WTC11 (cell line): ENCODE measurements at regions not wholly inside any gene's neighbourhood (a gene's known extent, or its start where the extent isn't known, plus 50 kb on each side); places are given as distances from the start of the nearest gene placed in this dataset.

ENCODE experiments used
- ATAC-seq: fragments of 200-7000 bp; cut with Tn5 transposase; 2 replicates; pipeline ENCODE4 v1.10.0; 2021; ENCODE audit warnings: mild to moderate bottlenecking, moderate library complexity
- CTCF ChIA-PET: fragments of 300-600 bp; sonication (Branson Sonifier 250); formaldehyde crosslinking; loops from one replicate; lab custom pipeline; 2021; ENCODE audit warnings: antibody characterized with exemption; lab: Charles Lee
- POLR2A ChIA-PET: fragments of 350-600 bp; sonication (Branson Sonifier 250); formaldehyde crosslinking; loops from one replicate; lab custom pipeline; 2021; ENCODE audit warnings: antibody characterized with exemption; lab: Charles Lee
- DNase-seq: peaks from one replicate; pipeline ENCODE4 v3.0.0; 2021; ENCODE audit warnings: low spot score
- H3K27ac Mint-ChIP-seq: 2 replicates; pipeline ENCODE4 v1.8.0; 2021; ENCODE audit warnings: mixed read lengths
- H3K27me3 Mint-ChIP-seq: 2 replicates; pipeline ENCODE4 v1.8.0; 2021; ENCODE audit warnings: low read depth, mild to moderate bottlenecking, moderate library complexity, mixed read lengths
- H3K36me3 Mint-ChIP-seq: 2 replicates; pipeline ENCODE4 v1.8.0; 2021; ENCODE audit warnings: mixed read lengths
- H3K4me1 Mint-ChIP-seq: 2 replicates; pipeline ENCODE4 v1.8.0; 2022; ENCODE audit warnings: mixed read lengths
- H3K4me3 Mint-ChIP-seq: 2 replicates; pipeline ENCODE4 v1.8.0; 2021; ENCODE audit warnings: mild to moderate bottlenecking, moderate library complexity, mixed read lengths
- H3K9me3 Mint-ChIP-seq: 2 replicates; pipeline ENCODE4 v1.8.0; 2021; ENCODE audit warnings: mixed read lengths
- ATF1 ChIP-seq: sonication (generic); formaldehyde crosslinking; IDR thresholded peaks from 2 replicates; pipeline ENCODE4 v1.8.1; 2023; ENCODE audit warnings: mild to moderate bottlenecking, moderate library complexity, missing genetic modification reagents
- CREM ChIP-seq: sonication (generic); formaldehyde crosslinking; IDR thresholded peaks from 2 replicates; pipeline ENCODE4 v1.8.1; 2022; ENCODE audit warnings: mild to moderate bottlenecking, missing genetic modification reagents, moderate library complexity
- FOXK1 ChIP-seq: sonication (generic); formaldehyde crosslinking; IDR thresholded peaks from 2 replicates; pipeline ENCODE4 v1.8.0; 2022; ENCODE audit warnings: mild to moderate bottlenecking, moderate library complexity, missing genetic modification reagents
- GTF2I ChIP-seq: fragments of 250-450 bp; sonication (Bioruptor Pico); conservative IDR thresholded peaks from 2 replicates; pipeline ENCODE4 v1.4.0; 2021; ENCODE audit warnings: mild to moderate bottlenecking
- IRF2 ChIP-seq: sonication (generic); formaldehyde crosslinking; IDR thresholded peaks from 2 replicates; pipeline ENCODE4 v1.8.0; 2022; ENCODE audit warnings: low read depth, missing genetic modification reagents, borderline replicate concordance
- NR2C2 ChIP-seq: sonication (generic); formaldehyde crosslinking; IDR thresholded peaks from 2 replicates; pipeline ENCODE4 v1.8.0; 2022; ENCODE audit warnings: mild to moderate bottlenecking, missing genetic modification reagents
- NR3C1 ChIP-seq: sonication (generic); formaldehyde crosslinking; conservative IDR thresholded peaks from 2 replicates; pipeline ENCODE4 v1.8.1; 2023; ENCODE audit warnings: low read depth, mild to moderate bottlenecking, missing genetic modification reagents
- SOX15 ChIP-seq: fragments of 250-450 bp; sonication (Bioruptor Pico); IDR thresholded peaks from 2 replicates; pipeline ENCODE4 v1.9.0; 2021; ENCODE audit warnings: mild to moderate bottlenecking
- SP1 ChIP-seq: sonication (generic); formaldehyde crosslinking; conservative IDR thresholded peaks from 2 replicates; pipeline ENCODE4 v1.8.1; 2022; ENCODE audit warnings: missing genetic modification reagents
- TEAD1 ChIP-seq: sonication (generic); formaldehyde crosslinking; IDR thresholded peaks from 2 replicates; pipeline ENCODE4 v1.8.0; 2022; ENCODE audit warnings: mild to moderate bottlenecking, missing genetic modification reagents
- ZNF219 ChIP-seq: sonication (generic); formaldehyde crosslinking; IDR thresholded peaks from 2 replicates; pipeline ENCODE4 v1.8.0; 2023; ENCODE audit warnings: missing genetic modification reagents, mild to moderate bottlenecking, borderline replicate concordance
- TF ChIP-seq, protein P1 (sequence below): fragments of 250-450 bp; sonication (Bioruptor Pico); IDR thresholded peaks from 2 replicates; pipeline ENCODE4 v1.9.0; 2021; ENCODE audit warnings: mild to moderate bottlenecking
- TF ChIP-seq, protein P2 (sequence below): sonication (generic); formaldehyde crosslinking; IDR thresholded peaks from 2 replicates; pipeline ENCODE4 v1.8.0; 2022; ENCODE audit warnings: mild to moderate bottlenecking, missing genetic modification reagents
- TF ChIP-seq, protein P3 (sequence below): sonication (generic); formaldehyde crosslinking; IDR thresholded peaks from 2 replicates; pipeline ENCODE4 v1.8.1; 2023; ENCODE audit warnings: mild to moderate bottlenecking, missing genetic modification reagents, moderate library complexity
- TF ChIP-seq, protein P4 (sequence below): fragments of 250-450 bp; sonication (Bioruptor Pico); IDR thresholded peaks from 2 replicates; pipeline ENCODE4 v1.9.0; 2021; ENCODE audit warnings: moderate library complexity, mild to moderate bottlenecking, inconsistent platforms, borderline replicate concordance
- TF ChIP-seq, protein P5 (sequence below): sonication (generic); formaldehyde crosslinking; IDR thresholded peaks from 2 replicates; pipeline ENCODE4 v1.8.1; 2022; ENCODE audit warnings: mild to moderate bottlenecking, moderate library complexity, missing genetic modification reagents
- TF ChIP-seq, protein P6 (sequence below): sonication (generic); formaldehyde crosslinking; IDR thresholded peaks from 2 replicates; pipeline ENCODE4 v1.8.0; 2022; ENCODE audit warnings: mild to moderate bottlenecking, missing genetic modification reagents
- TF ChIP-seq, protein P7 (sequence below): sonication (generic); formaldehyde crosslinking; IDR thresholded peaks from 2 replicates; pipeline ENCODE4 v1.8.1; 2022; ENCODE audit warnings: low read depth, mild to moderate bottlenecking, moderate library complexity, missing genetic modification reagents, borderline replicate concordance

DNA sequence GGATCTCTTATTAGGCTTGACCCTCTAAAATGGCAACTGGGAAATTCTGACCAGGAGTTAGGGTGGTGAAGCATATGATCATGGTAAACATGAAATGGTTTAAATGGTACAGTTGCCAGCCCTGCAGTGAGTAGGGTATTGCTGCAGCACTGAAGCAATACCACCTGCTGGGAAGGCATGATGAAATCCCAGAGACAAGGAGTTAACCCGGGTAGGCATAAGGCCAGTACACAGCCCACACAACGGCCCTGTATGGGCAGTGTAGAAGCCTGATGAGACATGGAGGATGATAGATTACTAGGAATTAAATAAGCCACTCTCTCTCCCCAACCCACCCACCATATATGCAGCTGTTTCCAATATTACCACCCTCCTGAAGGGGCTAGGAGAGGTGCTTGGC is 197.4 kb upstream of the MOCS1 start (continued):
- TF ChIP-seq, protein P1, sequence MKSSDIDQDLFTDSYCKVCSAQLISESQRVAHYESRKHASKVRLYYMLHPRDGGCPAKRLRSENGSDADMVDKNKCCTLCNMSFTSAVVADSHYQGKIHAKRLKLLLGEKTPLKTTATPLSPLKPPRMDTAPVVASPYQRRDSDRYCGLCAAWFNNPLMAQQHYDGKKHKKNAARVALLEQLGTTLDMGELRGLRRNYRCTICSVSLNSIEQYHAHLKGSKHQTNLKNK: no peak
- TF ChIP-seq, protein P2, sequence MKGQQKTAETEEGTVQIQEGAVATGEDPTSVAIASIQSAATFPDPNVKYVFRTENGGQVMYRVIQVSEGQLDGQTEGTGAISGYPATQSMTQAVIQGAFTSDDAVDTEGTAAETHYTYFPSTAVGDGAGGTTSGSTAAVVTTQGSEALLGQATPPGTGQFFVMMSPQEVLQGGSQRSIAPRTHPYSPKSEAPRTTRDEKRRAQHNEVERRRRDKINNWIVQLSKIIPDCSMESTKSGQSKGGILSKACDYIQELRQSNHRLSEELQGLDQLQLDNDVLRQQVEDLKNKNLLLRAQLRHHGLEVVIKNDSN (CRISPR knock-in tag): no peak
- TF ChIP-seq, protein P3, sequence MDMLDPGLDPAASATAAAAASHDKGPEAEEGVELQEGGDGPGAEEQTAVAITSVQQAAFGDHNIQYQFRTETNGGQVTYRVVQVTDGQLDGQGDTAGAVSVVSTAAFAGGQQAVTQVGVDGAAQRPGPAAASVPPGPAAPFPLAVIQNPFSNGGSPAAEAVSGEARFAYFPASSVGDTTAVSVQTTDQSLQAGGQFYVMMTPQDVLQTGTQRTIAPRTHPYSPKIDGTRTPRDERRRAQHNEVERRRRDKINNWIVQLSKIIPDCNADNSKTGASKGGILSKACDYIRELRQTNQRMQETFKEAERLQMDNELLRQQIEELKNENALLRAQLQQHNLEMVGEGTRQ (CRISPR knock-in tag): no peak

DNA sequence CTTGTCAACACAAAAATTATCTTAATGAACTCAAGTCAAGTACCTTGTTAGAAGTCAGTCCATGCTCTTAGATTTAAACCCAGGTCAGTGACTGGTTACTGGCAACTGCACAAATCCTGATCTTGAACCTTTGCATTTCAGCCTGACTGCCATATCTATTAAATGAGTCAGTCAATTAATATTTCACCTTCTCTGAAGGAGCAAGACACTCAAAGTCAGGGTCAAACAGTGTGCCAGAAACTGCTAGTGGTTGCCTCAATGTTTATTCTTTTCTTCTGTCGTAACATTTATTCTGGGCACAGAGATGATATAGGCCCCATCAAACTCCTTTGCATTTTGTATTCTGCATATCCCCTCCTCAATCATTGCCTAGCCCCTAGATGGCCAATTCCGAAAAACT is 193.9 kb upstream of the MOCS1 start:
- Mint-ChIP-seq H3K9me3 (peaks cover 19% of the 10 kb centered on the region), H3K27ac (no peak overlapping the region), H3K27me3 (peaks cover 1% of the 10 kb centered on the region; the same call in 1 of the 2 replicates), H3K36me3 (no peaks in the 10 kb centered on the region), H3K4me3 (no peak overlapping the region), H3K4me1 (no peaks in the 10 kb centered on the region)
- TF ChIP-seq NR2C2: no peak
- TF ChIP-seq IRF2: no peak
- TF ChIP-seq SOX15 (CRISPR knock-in tag): no peak
- no peak for TF ChIP-seq NR3C1 (CRISPR knock-in tag)
- TF ChIP-seq, protein P4, sequence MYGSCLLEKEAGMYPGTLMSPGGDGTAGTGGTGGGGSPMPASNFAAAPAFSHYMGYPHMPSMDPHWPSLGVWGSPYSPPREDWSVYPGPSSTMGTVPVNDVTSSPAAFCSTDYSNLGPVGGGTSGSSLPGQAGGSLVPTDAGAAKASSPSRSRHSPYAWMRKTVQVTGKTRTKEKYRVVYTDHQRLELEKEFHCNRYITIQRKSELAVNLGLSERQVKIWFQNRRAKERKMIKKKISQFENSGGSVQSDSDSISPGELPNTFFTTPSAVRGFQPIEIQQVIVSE (CRISPR knock-in tag): no peak
- no peak for TF ChIP-seq ZNF219 (CRISPR knock-in tag)
- TF ChIP-seq CREM (CRISPR knock-in tag): no peak
- TF ChIP-seq, protein P5, sequence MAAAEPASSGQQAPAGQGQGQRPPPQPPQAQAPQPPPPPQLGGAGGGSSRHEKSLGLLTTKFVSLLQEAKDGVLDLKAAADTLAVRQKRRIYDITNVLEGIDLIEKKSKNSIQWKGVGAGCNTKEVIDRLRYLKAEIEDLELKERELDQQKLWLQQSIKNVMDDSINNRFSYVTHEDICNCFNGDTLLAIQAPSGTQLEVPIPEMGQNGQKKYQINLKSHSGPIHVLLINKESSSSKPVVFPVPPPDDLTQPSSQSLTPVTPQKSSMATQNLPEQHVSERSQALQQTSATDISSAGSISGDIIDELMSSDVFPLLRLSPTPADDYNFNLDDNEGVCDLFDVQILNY (CRISPR knock-in tag): no peak
- TF ChIP-seq FOXK1: no peak
- no peak for TF ChIP-seq SP1 (CRISPR knock-in tag)
- TF ChIP-seq, protein P6, sequence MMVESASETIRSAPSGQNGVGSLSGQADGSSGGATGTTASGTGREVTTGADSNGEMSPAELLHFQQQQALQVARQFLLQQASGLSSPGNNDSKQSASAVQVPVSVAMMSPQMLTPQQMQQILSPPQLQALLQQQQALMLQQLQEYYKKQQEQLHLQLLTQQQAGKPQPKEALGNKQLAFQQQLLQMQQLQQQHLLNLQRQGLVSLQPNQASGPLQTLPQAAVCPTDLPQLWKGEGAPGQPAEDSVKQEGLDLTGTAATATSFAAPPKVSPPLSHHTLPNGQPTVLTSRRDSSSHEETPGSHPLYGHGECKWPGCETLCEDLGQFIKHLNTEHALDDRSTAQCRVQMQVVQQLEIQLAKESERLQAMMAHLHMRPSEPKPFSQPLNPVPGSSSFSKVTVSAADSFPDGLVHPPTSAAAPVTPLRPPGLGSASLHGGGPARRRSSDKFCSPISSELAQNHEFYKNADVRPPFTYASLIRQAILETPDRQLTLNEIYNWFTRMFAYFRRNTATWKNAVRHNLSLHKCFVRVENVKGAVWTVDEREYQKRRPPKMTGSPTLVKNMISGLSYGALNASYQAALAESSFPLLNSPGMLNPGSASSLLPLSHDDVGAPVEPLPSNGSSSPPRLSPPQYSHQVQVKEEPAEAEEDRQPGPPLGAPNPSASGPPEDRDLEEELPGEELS (CRISPR knock-in tag): no peak
- TF ChIP-seq ATF1 (CRISPR knock-in tag): no peak
- TF ChIP-seq, protein P7, sequence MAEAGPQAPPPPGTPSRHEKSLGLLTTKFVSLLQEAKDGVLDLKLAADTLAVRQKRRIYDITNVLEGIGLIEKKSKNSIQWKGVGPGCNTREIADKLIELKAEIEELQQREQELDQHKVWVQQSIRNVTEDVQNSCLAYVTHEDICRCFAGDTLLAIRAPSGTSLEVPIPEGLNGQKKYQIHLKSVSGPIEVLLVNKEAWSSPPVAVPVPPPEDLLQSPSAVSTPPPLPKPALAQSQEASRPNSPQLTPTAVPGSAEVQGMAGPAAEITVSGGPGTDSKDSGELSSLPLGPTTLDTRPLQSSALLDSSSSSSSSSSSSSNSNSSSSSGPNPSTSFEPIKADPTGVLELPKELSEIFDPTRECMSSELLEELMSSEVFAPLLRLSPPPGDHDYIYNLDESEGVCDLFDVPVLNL (CRISPR knock-in tag): no peak
- TF ChIP-seq GTF2I (CRISPR knock-in tag): no peak
- no peak for TF ChIP-seq TEAD1
- POLR2A ChIA-PET: no interaction called here
- ATAC-seq (no peak), DNase-seq (no peak)
- CTCF ChIA-PET: no interaction called here
